Sigmoid colon (tissue), 4 donors: ENCODE measurements at regions not wholly inside any gene's neighbourhood (a gene's known extent, or its start where the extent isn't known, plus 50 kb on each side); places are given as distances from the start of the nearest gene placed in this dataset.

Source experiments
- CTCF ChIP-seq, 4 experiments: fragments of 450-650 bp in 3 of 4; fragments of 200-600 bp in 1 of 4; IDR thresholded peaks; one replicate each; pipeline ENCODE4 v1.5.1; 2016 to 2019; ENCODE audit warnings: antibody characterized with exemption in 4 of 4, mild to moderate bottlenecking in 3 of 4, moderate library complexity in 2 of 4
- EP300 ChIP-seq, 4 donors: sonication (generic); formaldehyde crosslinking; IDR thresholded peaks; one replicate each; pipeline ENCODE4 v1.6.1; 2017; ENCODE audit warnings: antibody characterized with exemption in 4 of 4
- POLR2AphosphoS5 ChIP-seq, 4 donors: sonication (generic); formaldehyde crosslinking; IDR thresholded peaks; one replicate each; pipeline ENCODE4 v1.6.1; 2017; ENCODE audit warnings: antibody characterized with exemption in 4 of 4

DNA sequence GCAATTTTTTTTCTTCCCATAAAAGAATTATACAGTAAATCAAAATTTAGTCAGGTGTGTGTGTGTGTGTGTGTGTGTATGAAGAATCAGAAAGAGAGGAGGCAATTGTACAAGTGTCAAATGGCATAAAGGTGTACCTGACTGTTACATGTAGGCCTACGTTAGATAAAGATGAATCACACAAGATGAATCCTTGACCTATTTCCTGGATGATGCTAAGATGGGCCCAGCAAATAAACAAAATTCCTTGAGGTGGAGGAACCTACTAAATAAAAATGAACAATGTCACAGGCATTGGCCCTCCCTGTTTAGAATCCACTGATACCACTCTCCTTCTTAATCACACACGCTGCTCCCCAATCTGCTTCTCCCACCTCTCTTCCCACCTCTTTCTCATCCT is 79.7 kb upstream of the LRATD1 start:
- TF ChIP-seq POLR2AphosphoS5 (IDR thresholded peaks at IDR 0.05): no peak
- no peak for TF ChIP-seq CTCF (IDR thresholded peaks at IDR 0.05)
- TF ChIP-seq EP300 (IDR thresholded peaks at IDR 0.05): no peak
